ENCODE measurements at regions not wholly inside any gene's neighbourhood (a gene's known extent, or its start where the extent isn't known, plus 50 kb on each side); places are given as distances from the start of the nearest gene placed in this dataset.

GRCh38 chr21:29423099-29423870, 124.6 kb downstream of the BACH1 start:
- Histone ChIP-seq H3K27ac (ENCODE audit: low read depth) (no peak overlapping the region), H3F3A (replicated peaks; ENCODE audit: low read depth) (no peaks in the 10 kb centered on the region), H3K4me3 (no peak overlapping the region), H3K27me3 (ENCODE audit: insufficient read depth) (no peaks in the 10 kb centered on the region), H3K4me2 (no peak overlapping the region), H3K36me3 (ENCODE audit: insufficient read depth) (no peaks in the 10 kb centered on the region), H3K79me2 (replicated peaks; ENCODE audit: insufficient read depth) (no peaks in the 10 kb centered on the region), H2AFZ (no peak overlapping the region), H3K9me2 (ENCODE audit: insufficient read depth) (no peaks in the 10 kb centered on the region), H3K4me1 (ENCODE audit: insufficient read depth) (no peaks in the 10 kb centered on the region), H4K20me1 (replicated peaks; ENCODE audit: insufficient read depth) (no peaks in the 10 kb centered on the region)
- TF ChIP-seq ZNF331 (CRISPR knock-in tag; IDR thresholded peaks at IDR 0.05; ENCODE audit: low read depth), result no peak
- TF ChIP-seq REST (IDR thresholded peaks at IDR 0.05; ENCODE audit: unreplicated experiment), result no peak
- no peak for TF ChIP-seq NANOG (IDR thresholded peaks at IDR 0.05; ENCODE audit: borderline replicate concordance)
- TF ChIP-seq, protein P1, sequence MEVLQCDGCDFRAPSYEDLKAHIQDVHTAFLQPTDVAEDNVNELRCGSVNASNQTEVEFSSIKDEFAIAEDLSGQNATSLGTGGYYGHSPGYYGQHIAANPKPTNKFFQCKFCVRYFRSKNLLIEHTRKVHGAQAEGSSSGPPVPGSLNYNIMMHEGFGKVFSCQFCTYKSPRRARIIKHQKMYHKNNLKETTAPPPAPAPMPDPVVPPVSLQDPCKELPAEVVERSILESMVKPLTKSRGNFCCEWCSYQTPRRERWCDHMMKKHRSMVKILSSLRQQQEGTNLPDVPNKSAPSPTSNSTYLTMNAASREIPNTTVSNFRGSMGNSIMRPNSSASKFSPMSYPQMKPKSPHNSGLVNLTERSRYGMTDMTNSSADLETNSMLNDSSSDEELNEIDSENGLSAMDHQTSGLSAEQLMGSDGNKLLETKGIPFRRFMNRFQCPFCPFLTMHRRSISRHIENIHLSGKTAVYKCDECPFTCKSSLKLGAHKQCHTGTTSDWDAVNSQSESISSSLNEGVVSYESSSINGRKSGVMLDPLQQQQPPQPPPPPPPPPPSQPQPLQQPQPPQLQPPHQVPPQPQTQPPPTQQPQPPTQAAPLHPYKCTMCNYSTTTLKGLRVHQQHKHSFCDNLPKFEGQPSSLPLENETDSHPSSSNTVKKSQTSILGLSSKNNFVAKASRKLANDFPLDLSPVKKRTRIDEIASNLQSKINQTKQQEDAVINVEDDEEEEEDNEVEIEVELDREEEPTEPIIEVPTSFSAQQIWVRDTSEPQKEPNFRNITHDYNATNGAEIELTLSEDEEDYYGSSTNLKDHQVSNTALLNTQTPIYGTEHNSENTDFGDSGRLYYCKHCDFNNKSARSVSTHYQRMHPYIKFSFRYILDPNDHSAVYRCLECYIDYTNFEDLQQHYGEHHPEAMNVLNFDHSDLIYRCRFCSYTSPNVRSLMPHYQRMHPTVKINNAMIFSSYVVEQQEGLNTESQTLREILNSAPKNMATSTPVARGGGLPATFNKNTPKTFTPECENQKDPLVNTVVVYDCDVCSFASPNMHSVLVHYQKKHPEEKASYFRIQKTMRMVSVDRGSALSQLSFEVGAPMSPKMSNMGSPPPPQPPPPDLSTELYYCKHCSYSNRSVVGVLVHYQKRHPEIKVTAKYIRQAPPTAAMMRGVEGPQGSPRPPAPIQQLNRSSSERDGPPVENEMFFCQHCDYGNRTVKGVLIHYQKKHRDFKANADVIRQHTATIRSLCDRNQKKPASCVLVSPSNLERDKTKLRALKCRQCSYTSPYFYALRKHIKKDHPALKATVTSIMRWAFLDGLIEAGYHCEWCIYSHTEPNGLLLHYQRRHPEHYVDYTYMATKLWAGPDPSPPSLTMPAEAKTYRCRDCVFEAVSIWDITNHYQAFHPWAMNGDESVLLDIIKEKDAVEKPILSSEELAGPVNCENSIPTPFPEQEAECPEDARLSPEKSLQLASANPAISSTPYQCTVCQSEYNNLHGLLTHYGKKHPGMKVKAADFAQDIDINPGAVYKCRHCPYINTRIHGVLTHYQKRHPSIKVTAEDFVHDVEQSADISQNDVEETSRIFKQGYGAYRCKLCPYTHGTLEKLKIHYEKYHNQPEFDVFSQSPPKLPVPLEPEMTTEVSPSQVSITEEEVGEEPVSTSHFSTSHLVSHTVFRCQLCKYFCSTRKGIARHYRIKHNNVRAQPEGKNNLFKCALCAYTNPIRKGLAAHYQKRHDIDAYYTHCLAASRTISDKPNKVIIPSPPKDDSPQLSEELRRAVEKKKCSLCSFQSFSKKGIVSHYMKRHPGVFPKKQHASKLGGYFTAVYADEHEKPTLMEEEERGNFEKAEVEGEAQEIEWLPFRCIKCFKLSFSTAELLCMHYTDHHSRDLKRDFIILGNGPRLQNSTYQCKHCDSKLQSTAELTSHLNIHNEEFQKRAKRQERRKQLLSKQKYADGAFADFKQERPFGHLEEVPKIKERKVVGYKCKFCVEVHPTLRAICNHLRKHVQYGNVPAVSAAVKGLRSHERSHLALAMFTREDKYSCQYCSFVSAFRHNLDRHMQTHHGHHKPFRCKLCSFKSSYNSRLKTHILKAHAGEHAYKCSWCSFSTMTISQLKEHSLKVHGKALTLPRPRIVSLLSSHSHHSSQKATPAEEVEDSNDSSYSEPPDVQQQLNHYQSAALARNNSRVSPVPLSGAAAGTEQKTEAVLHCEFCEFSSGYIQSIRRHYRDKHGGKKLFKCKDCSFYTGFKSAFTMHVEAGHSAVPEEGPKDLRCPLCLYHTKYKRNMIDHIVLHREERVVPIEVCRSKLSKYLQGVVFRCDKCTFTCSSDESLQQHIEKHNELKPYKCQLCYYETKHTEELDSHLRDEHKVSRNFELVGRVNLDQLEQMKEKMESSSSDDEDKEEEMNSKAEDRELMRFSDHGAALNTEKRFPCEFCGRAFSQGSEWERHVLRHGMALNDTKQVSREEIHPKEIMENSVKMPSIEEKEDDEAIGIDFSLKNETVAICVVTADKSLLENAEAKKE (CRISPR knock-in tag; IDR thresholded peaks at IDR 0.05), result no peak
- TF ChIP-seq JUNB (IDR thresholded peaks at IDR 0.05; ENCODE audit: unreplicated experiment), result no peak
- TF ChIP-seq, protein P2, sequence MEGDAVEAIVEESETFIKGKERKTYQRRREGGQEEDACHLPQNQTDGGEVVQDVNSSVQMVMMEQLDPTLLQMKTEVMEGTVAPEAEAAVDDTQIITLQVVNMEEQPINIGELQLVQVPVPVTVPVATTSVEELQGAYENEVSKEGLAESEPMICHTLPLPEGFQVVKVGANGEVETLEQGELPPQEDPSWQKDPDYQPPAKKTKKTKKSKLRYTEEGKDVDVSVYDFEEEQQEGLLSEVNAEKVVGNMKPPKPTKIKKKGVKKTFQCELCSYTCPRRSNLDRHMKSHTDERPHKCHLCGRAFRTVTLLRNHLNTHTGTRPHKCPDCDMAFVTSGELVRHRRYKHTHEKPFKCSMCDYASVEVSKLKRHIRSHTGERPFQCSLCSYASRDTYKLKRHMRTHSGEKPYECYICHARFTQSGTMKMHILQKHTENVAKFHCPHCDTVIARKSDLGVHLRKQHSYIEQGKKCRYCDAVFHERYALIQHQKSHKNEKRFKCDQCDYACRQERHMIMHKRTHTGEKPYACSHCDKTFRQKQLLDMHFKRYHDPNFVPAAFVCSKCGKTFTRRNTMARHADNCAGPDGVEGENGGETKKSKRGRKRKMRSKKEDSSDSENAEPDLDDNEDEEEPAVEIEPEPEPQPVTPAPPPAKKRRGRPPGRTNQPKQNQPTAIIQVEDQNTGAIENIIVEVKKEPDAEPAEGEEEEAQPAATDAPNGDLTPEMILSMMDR (conservative IDR thresholded peaks at IDR 0.05; ENCODE audit: low read depth in 2 of 2), result no peak
- TF ChIP-seq POLR2AphosphoS5 (IDR thresholded peaks at IDR 0.05; ENCODE audit: low read depth), result no peak
- TF ChIP-seq EZH2 (IDR thresholded peaks at IDR 0.05; ENCODE audit: low read depth, unreplicated experiment), result no peak
- TF ChIP-seq CREB1 (CRISPR knock-in tag; IDR thresholded peaks at IDR 0.05; ENCODE audit: low read depth), result no peak
- TF ChIP-seq, protein P3, sequence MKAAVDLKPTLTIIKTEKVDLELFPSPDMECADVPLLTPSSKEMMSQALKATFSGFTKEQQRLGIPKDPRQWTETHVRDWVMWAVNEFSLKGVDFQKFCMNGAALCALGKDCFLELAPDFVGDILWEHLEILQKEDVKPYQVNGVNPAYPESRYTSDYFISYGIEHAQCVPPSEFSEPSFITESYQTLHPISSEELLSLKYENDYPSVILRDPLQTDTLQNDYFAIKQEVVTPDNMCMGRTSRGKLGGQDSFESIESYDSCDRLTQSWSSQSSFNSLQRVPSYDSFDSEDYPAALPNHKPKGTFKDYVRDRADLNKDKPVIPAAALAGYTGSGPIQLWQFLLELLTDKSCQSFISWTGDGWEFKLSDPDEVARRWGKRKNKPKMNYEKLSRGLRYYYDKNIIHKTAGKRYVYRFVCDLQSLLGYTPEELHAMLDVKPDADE (IDR thresholded peaks at IDR 0.05), result no peak
- no peak for TF ChIP-seq EZH2phosphoT487 (IDR thresholded peaks at IDR 0.05; ENCODE audit: unreplicated experiment)
- TF ChIP-seq ZNF114 (CRISPR knock-in tag; IDR thresholded peaks at IDR 0.05), result no peak
- no peak for TF ChIP-seq STAT1 (IDR thresholded peaks at IDR 0.05; ENCODE audit: unreplicated experiment)
- Mint-ChIP-seq H3K36me3 (ENCODE audit: low read depth) (no peaks in the 10 kb centered on the region), H3K27me3 (ENCODE audit: insufficient read depth, low read depth, poor library complexity) (no peaks in the 10 kb centered on the region), H3K9me3 (peaks cover 4% of the 10 kb centered on the region; the same call in 1 of the 3 replicates), H3K4me1 (peaks cover 3% of the 10 kb centered on the region; the same call in 2 of the 3 replicates), H3K27ac (peak overlapping the region; percentile 71; the same call in 1 of the 2 replicates), H3K4me3 (no peak overlapping the region)
- no peak; the same call in 2 of the 3 replicates for ATAC-seq
- no peak for DNase-seq (ENCODE audit: low spot score)
